ENCODE measurements at regions not wholly inside any gene's neighbourhood (a gene's known extent, or its start where the extent isn't known, plus 50 kb on each side); places are given as distances from the start of the nearest gene placed in this dataset.

- H3K27ac Mint-ChIP-seq (ENCODE audit: low read depth), result no peak overlapping the region
- DNase-seq (ENCODE audit: low spot score in 2 of 2) (no peak), ATAC-seq (replicated peaks; ENCODE audit: extremely low read depth, poor library complexity, severe bottlenecking) (no peak)
- no peaks in the 10 kb centered on the region for H3K4me1 Mint-ChIP-seq
- H3K27me3 Mint-ChIP-seq, result peaks cover 62% of the 10 kb centered on the region
- no peak overlapping the region for H3K4me3 Mint-ChIP-seq
- H3K9me3 Mint-ChIP-seq, result no peaks in the 10 kb centered on the region
- H3K36me3 Mint-ChIP-seq (ENCODE audit: insufficient read depth), result no peaks in the 10 kb centered on the region
These were observed 78.8 kb upstream of the IPO9 start for GRCh38 chr1:201750120-201750519.

DNA sequence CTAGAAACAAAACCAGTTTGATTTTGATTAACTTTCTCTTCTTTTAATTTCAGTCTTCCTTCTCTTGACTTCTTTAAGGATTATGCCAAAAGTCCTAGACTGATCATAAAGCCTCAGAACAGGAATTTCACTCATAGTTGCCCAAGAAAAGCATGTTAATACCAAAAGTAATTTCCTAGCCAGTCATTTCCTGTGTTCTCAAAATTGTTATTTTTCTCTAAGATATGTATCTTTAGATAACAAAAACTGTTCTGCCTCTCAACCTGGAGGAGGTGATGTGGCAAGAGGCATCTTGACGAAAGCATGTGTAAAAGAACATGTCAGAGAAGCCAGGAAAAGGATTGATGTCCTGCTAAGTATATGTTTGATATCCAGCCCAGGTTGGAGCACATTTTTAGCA is 78.0 kb upstream of the IPO9 start:
- Mint-ChIP-seq H3K36me3 (ENCODE audit: insufficient read depth) (no peaks in the 10 kb centered on the region), H3K27ac (ENCODE audit: low read depth) (no peak overlapping the region), H3K4me3 (no peak overlapping the region), H3K27me3 (peaks cover 61% of the 10 kb centered on the region), H3K9me3 (no peaks in the 10 kb centered on the region), H3K4me1 (no peaks in the 10 kb centered on the region)
- ATAC-seq (replicated peaks; ENCODE audit: extremely low read depth, poor library complexity, severe bottlenecking) (no peak), DNase-seq (ENCODE audit: low spot score in 2 of 2) (no peak)

DNA sequence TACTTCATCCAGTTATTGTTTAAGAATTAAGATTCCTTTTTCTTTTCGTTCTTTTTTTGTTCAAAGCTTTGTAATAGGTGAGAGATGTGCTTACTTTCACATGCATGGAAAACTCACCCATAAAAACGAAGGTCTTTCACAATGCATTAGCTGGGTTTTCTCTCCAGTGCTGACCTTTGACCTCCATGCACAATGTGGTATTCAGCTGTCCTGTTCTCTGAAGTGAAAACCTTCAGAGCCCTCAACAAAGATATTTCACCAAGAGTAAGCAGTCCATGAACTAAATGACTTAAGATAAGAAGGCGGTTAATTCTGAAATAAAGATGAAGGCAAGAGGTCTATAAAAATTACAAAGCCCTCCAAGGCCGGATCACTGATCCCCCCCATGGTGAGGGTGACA is 77.1 kb upstream of the IPO9 start:
- no peaks in the 10 kb centered on the region for H3K9me3 Mint-ChIP-seq
- no peak for DNase-seq (ENCODE audit: low spot score in 2 of 2)
- no peak overlapping the region for H3K4me3 Mint-ChIP-seq
- H3K27ac Mint-ChIP-seq (ENCODE audit: low read depth), result no peak overlapping the region
- H3K27me3 Mint-ChIP-seq, result peaks cover 60% of the 10 kb centered on the region
- no peak for ATAC-seq (replicated peaks; ENCODE audit: extremely low read depth, poor library complexity, severe bottlenecking)
- no peaks in the 10 kb centered on the region for H3K36me3 Mint-ChIP-seq (ENCODE audit: insufficient read depth)
- no peaks in the 10 kb centered on the region for H3K4me1 Mint-ChIP-seq

DNA sequence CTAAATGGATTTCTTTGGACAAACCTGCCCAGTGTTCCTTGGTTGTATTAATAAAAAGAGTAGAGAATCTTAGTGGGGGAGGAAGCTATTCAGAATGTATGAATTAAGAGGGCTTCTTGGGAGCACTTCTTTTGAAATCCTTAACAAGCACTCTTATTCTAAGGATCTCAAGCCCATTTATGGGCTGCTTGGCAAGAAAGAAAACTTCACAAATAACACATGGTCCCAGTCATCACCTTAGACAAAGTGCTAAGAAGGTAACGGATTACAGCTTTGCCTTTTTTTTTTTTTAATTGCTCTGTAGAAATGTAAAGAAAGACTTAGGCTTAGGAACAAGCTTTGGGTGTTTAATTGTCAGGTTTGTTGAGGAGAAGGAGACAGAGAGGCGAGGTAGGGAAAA is 76.6 kb upstream of the IPO9 start:
- DNase-seq (ENCODE audit: low spot score in 2 of 2), result no peak
- ATAC-seq (replicated peaks; ENCODE audit: extremely low read depth, poor library complexity, severe bottlenecking), result no peak
- peaks cover 60% of the 10 kb centered on the region for H3K27me3 Mint-ChIP-seq

GRCh38 chr1:201753492-201753891 is 75.5 kb upstream of the IPO9 start:
- no peak for ATAC-seq (replicated peaks; ENCODE audit: extremely low read depth, poor library complexity, severe bottlenecking)
- H3K36me3 Mint-ChIP-seq (ENCODE audit: insufficient read depth), result no peaks in the 10 kb centered on the region

More for the DNA sequence above, 76.6 kb upstream of the IPO9 start:
- H3K27ac Mint-ChIP-seq (ENCODE audit: low read depth), result no peak overlapping the region
- H3K9me3 Mint-ChIP-seq, result no peaks in the 10 kb centered on the region
- no peaks in the 10 kb centered on the region for H3K4me1 Mint-ChIP-seq
- H3K4me3 Mint-ChIP-seq, result no peak overlapping the region
- H3K36me3 Mint-ChIP-seq (ENCODE audit: insufficient read depth), result no peaks in the 10 kb centered on the region

DNA sequence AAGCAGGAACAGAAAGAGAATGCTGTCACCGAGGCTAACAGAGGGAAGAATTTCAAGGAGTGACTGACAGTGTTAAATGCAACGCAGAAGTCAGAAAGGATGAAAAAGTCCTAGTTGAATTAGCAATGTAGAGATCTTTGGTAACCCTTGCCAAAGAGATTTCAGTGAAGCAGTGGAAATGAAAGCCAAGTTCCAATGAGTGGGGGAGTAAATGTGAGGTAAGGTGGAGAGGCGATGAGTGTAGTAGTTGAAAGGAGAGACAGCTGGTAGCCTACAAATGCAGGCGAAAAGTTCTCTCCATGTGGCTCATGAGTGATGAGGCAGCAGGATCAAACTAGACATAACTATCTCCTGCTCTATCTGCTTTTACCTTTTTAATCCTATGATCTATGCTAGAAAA is 74.6 kb upstream of the IPO9 start:
- H3K27ac Mint-ChIP-seq (ENCODE audit: low read depth), result no peak overlapping the region
- no peaks in the 10 kb centered on the region for H3K36me3 Mint-ChIP-seq (ENCODE audit: insufficient read depth)
- H3K9me3 Mint-ChIP-seq, result no peaks in the 10 kb centered on the region
- peaks cover 54% of the 10 kb centered on the region for H3K27me3 Mint-ChIP-seq
- no peak overlapping the region for H3K4me3 Mint-ChIP-seq
- no peak for DNase-seq (ENCODE audit: low spot score in 2 of 2)
- no peak for ATAC-seq (replicated peaks; ENCODE audit: extremely low read depth, poor library complexity, severe bottlenecking)
- H3K4me1 Mint-ChIP-seq, result no peaks in the 10 kb centered on the region

More at GRCh38 chr1:201753492-201753891, 75.5 kb upstream of the IPO9 start:
- Mint-ChIP-seq H3K27me3 (peaks cover 54% of the 10 kb centered on the region), H3K4me1 (no peaks in the 10 kb centered on the region), H3K4me3 (no peak overlapping the region), H3K9me3 (no peaks in the 10 kb centered on the region), H3K27ac (ENCODE audit: low read depth) (no peak overlapping the region)
- no peak for DNase-seq (ENCODE audit: low spot score in 2 of 2)

- Mint-ChIP-seq H3K27ac (ENCODE audit: low read depth) (no peak overlapping the region), H3K36me3 (ENCODE audit: insufficient read depth) (no peaks in the 10 kb centered on the region), H3K4me1 (no peaks in the 10 kb centered on the region), H3K9me3 (no peaks in the 10 kb centered on the region), H3K4me3 (no peak overlapping the region), H3K27me3 (peaks cover 54% of the 10 kb centered on the region)
- DNase-seq (ENCODE audit: low spot score in 2 of 2), result no peak
- ATAC-seq (replicated peaks; ENCODE audit: extremely low read depth, poor library complexity, severe bottlenecking), result no peak
These were observed 73.8 kb upstream of the IPO9 start for GRCh38 chr1:201755200-201755599.

- ATAC-seq (replicated peaks; ENCODE audit: extremely low read depth, poor library complexity, severe bottlenecking), result no peak
- no peak overlapping the region for H3K27ac Mint-ChIP-seq (ENCODE audit: low read depth)
- no peak for DNase-seq (ENCODE audit: low spot score in 2 of 2)
- H3K27me3 Mint-ChIP-seq, result peaks cover 65% of the 10 kb centered on the region
- no peaks in the 10 kb centered on the region for H3K9me3 Mint-ChIP-seq
- no peak overlapping the region for H3K4me3 Mint-ChIP-seq
- no peaks in the 10 kb centered on the region for H3K36me3 Mint-ChIP-seq (ENCODE audit: insufficient read depth)
- H3K4me1 Mint-ChIP-seq, result no peaks in the 10 kb centered on the region
These were observed 72.6 kb upstream of the IPO9 start for GRCh38 chr1:201756406-201756805.

DNA sequence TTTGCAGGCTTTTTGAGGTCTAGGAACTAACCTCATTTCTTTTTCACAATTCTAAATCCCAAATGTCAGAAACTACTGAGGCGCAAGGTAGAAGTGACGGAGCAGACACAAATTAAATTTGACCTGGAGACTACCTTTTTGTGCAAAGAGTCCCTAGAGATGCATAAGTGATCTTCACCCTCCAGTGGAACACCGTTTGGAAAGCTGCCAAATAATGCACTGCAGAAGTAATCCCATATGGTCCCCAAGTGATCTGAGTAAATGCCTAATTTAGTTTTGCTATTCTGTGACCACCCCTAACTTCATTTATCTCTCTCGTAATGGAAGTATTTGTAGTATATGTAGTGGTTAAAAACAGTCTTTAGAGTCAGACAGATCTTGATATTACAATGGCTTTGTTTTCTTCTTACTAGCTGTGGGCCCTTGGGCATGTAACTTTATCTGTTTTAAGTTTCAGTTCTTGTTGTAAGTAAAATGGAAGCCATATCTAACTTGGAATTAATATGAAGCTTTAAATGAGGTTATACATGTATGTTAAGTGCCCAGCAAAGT is 70.4 kb upstream of the IPO9 start:
- DNase-seq (ENCODE audit: low spot score in 2 of 2) (no peak), ATAC-seq (replicated peaks; ENCODE audit: extremely low read depth, poor library complexity, severe bottlenecking) (no peak)
- no peaks in the 10 kb centered on the region for H3K9me3 Mint-ChIP-seq
- H3K27ac Mint-ChIP-seq (ENCODE audit: low read depth), result no peak overlapping the region
- no peak overlapping the region for H3K4me3 Mint-ChIP-seq
- peaks cover 51% of the 10 kb centered on the region for H3K27me3 Mint-ChIP-seq
- no peaks in the 10 kb centered on the region for H3K4me1 Mint-ChIP-seq
- peaks cover 3% of the 10 kb centered on the region for H3K36me3 Mint-ChIP-seq (ENCODE audit: insufficient read depth)

DNA sequence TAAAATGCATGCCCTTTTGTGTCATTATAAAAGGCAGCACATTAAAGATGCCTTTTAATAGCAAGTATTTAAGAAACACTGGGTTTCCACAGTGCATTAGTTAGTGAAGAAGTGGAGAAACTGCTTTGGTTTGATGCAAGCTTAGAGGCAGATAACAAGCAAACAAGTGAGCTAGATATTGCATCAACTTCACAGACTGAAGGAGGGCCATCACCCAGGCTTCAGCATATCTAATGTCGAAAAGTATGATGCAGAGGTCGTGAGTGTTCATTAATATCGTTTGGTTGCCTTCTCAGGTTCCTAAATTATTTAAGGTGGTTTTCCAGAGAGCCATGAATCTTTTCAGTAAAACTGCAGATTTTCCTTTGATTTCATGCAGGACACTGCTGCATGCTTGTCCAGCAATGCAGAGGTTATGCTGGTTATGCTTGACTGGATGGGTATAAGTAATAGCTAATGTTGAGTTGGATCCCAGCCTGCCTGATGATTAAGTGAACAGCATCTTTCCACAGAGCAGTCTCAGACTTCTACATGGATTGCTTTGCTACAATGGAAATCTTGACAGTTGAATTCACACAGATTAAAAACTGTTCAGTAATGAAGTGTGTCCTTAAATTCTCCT is 69.7 kb upstream of the IPO9 start:
- Mint-ChIP-seq H3K9me3 (no peaks in the 10 kb centered on the region), H3K27ac (ENCODE audit: low read depth) (no peak overlapping the region), H3K27me3 (peaks cover 43% of the 10 kb centered on the region), H3K4me1 (no peaks in the 10 kb centered on the region), H3K36me3 (ENCODE audit: insufficient read depth) (peaks cover 3% of the 10 kb centered on the region), H3K4me3 (no peak overlapping the region)
- DNase-seq (ENCODE audit: low spot score in 2 of 2) (no peak), ATAC-seq (replicated peaks; ENCODE audit: extremely low read depth, poor library complexity, severe bottlenecking) (no peak)

DNA sequence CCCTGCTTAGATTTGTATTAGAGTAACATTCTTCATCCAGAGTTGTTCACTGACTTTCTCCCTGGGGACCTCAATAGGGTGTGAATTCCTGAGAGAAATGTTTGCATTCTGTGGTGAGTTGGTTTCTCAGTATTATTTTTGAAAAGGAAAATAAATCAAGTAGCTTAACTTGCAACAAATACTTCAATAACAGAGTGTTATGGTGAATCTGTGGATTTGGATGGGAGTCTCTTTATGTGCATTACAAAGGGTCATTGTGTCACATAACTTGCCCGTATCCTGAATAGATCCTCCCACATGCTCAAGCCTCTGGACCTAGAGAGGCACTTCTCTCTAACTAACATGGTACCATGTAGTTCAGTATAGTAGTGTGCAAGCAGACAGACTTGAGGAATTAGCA is 68.4 kb upstream of the IPO9 start:
- Mint-ChIP-seq H3K9me3 (no peaks in the 10 kb centered on the region), H3K4me1 (no peaks in the 10 kb centered on the region), H3K27me3 (peaks cover 31% of the 10 kb centered on the region), H3K36me3 (ENCODE audit: insufficient read depth) (peaks cover 3% of the 10 kb centered on the region), H3K27ac (ENCODE audit: low read depth) (no peak overlapping the region), H3K4me3 (no peak overlapping the region)
- DNase-seq (ENCODE audit: low spot score in 2 of 2), result no peak
- ATAC-seq (replicated peaks; ENCODE audit: extremely low read depth, poor library complexity, severe bottlenecking), result no peak

DNA sequence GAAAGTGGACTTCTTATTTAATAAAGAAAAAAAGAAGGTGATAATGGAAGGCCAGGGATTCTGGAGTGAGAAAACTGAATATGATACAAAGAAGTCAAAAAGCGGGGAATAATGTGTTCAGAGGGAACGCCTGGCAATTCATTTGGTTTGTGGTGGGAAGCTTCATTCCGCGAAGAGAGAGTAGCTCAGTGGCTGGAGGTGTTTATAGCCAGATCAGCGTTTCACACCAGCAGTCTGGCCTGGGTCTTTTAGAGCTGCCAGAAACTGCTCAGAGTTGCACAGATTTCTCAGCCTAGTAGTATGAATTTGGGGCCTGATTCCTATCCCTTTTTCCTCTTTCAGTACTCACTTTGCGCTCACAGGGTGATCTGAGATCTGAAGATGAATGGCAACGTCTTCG is 67.8 kb upstream of the IPO9 start:
- no peak overlapping the region for H3K27ac Mint-ChIP-seq (ENCODE audit: low read depth)
- ATAC-seq (replicated peaks; ENCODE audit: extremely low read depth, poor library complexity, severe bottlenecking) (no peak), DNase-seq (ENCODE audit: low spot score in 2 of 2) (no peak)
- H3K4me3 Mint-ChIP-seq, result no peak overlapping the region
- H3K9me3 Mint-ChIP-seq, result no peaks in the 10 kb centered on the region
- H3K36me3 Mint-ChIP-seq (ENCODE audit: insufficient read depth), result peaks cover 3% of the 10 kb centered on the region
- peaks cover 27% of the 10 kb centered on the region for H3K27me3 Mint-ChIP-seq
- no peaks in the 10 kb centered on the region for H3K4me1 Mint-ChIP-seq

DNA sequence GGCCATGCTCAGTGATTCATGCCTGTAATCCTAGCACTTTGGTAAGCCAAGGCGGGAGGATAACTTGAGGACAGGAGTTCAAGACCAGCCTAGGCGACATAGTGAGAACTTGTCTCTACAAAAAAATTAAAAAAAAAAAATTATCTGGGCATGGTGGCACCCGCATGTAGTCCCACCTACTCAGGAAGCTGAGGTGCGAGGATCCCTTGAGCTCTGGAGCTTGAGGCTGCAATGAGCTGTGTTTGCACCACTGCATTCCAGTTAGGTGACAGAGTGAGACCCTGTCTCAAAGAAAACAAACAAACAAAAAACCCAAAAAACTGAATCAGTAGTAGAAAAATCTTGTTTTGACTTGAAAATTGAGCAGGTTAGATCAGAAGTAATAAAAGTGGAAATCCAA is 67.1 kb upstream of the IPO9 start:
- H3K4me3 Mint-ChIP-seq, result no peak overlapping the region
- no peaks in the 10 kb centered on the region for H3K9me3 Mint-ChIP-seq
- no peak for ATAC-seq (replicated peaks; ENCODE audit: extremely low read depth, poor library complexity, severe bottlenecking)
- no peak overlapping the region for H3K27ac Mint-ChIP-seq (ENCODE audit: low read depth)
- H3K4me1 Mint-ChIP-seq, result no peaks in the 10 kb centered on the region
- peaks cover 20% of the 10 kb centered on the region for H3K27me3 Mint-ChIP-seq
- no peak for DNase-seq (ENCODE audit: low spot score in 2 of 2)
- peaks cover 3% of the 10 kb centered on the region for H3K36me3 Mint-ChIP-seq (ENCODE audit: insufficient read depth)

Data from central memory CD8-positive, alpha-beta T cell (primary cell).